Uterus (tissue), 3 donors: ENCODE measurements at regions not wholly inside any gene's neighbourhood (a gene's known extent, or its start where the extent isn't known, plus 50 kb on each side); places are given as distances from the start of the nearest gene placed in this dataset.

Experiments used
- DNase-seq, 2 donors: peaks; one replicate each; pipeline ENCODE4 v3.0.0-alpha.2; 2019 to 2020
- H3K27ac ChIP-seq, 2 donors: fragments of 200-600 bp; sonication (generic); 1 replicate in 1 of 2; 2 replicates in 1 of 2; pipeline ENCODE4 v1.5.1; 2016 to 2018
- H3K27me3 ChIP-seq, 2 donors: fragments of 200-600 bp; sonication (generic); one replicate each; pipeline ENCODE4 v1.5.1; 2018 to 2019; ENCODE audit warnings: control low read depth in 1 of 2
- H3K36me3 ChIP-seq, 2 donors: fragments of 200-600 bp; sonication (generic); one replicate each; pipeline ENCODE4 v1.5.1; 2019; ENCODE audit warnings: control low read depth in 1 of 2
- H3K4me1 ChIP-seq, 2 donors: fragments of 200-600 bp; sonication (generic); one replicate each; pipeline ENCODE4 v1.5.1; 2018 to 2019; ENCODE audit warnings: control low read depth in 1 of 2
- H3K4me3 ChIP-seq, 2 donors: fragments of 200-600 bp; sonication (generic); 1 replicate in 1 of 2; 2 replicates in 1 of 2; pipeline ENCODE4 v1.5.1; 2018 to 2019; ENCODE audit warnings: mild to moderate bottlenecking in 1 of 2
- H3K9me3 ChIP-seq, 2 donors: fragments of 200-600 bp; sonication (generic); one replicate each; pipeline ENCODE4 v1.5.1; 2019; ENCODE audit warnings: control low read depth in 1 of 2
- POLR2A ChIP-seq, 2 donors: fragments of 450-650 bp; IDR thresholded peaks; one replicate each; pipeline ENCODE4 v1.6.1; 2016; ENCODE audit warnings: antibody characterized with exemption in 2 of 2, mild to moderate bottlenecking in 1 of 2, moderate library complexity in 1 of 2
- intact Hi-C: fragments of 100-400 bp; cut with DNase I; formaldehyde crosslinking; loops from one replicate; pipeline ENCODE4 v1.15.1; 2023; ENCODE audit warnings: low total_unique reads
- TF ChIP-seq, protein P1 (sequence below), 4 experiments: fragments of 200-600 bp in 2 of 4; fragments of 450-650 bp in 2 of 4; sonication (generic) in 2 of 4; IDR thresholded peaks; one replicate each; pipeline ENCODE4 v1.5.1; 2016 to 2019; ENCODE audit warnings: antibody characterized with exemption in 4 of 4, mild to moderate bottlenecking in 2 of 4, moderate library complexity in 1 of 4
- donor health status: DM: yes; HTN: yes; CAD: no.

DNA sequence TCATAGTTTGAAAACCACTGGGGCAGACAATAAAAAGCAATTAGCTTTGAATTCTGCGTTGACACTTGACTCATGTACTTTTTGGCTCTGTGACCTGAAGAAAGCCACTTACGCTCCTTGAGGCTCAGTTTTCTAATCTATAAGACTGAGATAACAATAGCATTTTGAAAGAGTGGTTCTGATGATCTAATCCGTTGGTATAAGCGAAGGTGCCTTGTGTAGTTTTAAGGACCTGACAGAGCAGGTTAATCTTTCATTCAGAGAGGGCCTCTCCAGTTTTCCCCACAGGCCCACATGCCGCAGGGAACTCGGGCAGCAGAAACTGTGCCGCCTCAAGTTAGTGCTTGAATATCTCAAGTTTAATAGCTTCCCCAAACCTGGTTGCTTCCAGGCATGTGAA is 306.0 kb upstream of the GBE1 start:
- no peak overlapping the region for H3K4me3 ChIP-seq
- peaks cover 0 to 5% of the 10 kb centered on the region in 2 donors for H3K27me3 ChIP-seq
- DNase-seq: no peak
- intact Hi-C loops: no loop called here
- TF ChIP-seq POLR2A (IDR thresholded peaks at IDR 0.05): no peak
- TF ChIP-seq, protein P1, sequence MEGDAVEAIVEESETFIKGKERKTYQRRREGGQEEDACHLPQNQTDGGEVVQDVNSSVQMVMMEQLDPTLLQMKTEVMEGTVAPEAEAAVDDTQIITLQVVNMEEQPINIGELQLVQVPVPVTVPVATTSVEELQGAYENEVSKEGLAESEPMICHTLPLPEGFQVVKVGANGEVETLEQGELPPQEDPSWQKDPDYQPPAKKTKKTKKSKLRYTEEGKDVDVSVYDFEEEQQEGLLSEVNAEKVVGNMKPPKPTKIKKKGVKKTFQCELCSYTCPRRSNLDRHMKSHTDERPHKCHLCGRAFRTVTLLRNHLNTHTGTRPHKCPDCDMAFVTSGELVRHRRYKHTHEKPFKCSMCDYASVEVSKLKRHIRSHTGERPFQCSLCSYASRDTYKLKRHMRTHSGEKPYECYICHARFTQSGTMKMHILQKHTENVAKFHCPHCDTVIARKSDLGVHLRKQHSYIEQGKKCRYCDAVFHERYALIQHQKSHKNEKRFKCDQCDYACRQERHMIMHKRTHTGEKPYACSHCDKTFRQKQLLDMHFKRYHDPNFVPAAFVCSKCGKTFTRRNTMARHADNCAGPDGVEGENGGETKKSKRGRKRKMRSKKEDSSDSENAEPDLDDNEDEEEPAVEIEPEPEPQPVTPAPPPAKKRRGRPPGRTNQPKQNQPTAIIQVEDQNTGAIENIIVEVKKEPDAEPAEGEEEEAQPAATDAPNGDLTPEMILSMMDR (IDR thresholded peaks at IDR 0.05): no peak
- H3K27ac ChIP-seq: no peak overlapping the region
- no peaks in the 10 kb centered on the region for H3K4me1 ChIP-seq
- no peaks in the 10 kb centered on the region for H3K9me3 ChIP-seq
- H3K36me3 ChIP-seq: no peaks in the 10 kb centered on the region

DNA sequence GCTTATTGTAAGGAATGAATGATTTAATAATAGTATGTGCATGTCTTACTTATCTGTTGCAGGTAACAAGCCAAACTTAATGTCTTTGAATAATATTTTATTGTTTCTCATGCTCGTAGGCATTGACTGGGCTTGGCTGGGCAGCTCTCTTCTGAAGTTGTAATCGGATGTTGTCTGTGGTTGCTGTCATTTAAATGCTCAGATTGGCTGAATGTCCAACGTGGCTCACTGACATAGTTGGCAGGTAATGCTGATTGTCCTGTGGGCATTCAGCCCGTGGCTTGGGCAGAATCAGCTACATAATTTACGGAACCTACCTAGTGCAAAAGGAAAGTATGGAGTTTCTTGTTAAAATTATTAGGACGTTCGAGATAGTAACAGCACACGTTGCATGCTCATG is 297.4 kb upstream of the GBE1 start:
- no peak for DNase-seq
- H3K9me3 ChIP-seq: no peaks in the 10 kb centered on the region
- no peak overlapping the region for H3K27ac ChIP-seq
- no peak for TF ChIP-seq POLR2A (IDR thresholded peaks at IDR 0.05)
- TF ChIP-seq, protein P1 (IDR thresholded peaks at IDR 0.05): no peak
- H3K4me1 ChIP-seq: no peaks in the 10 kb centered on the region
- H3K27me3 ChIP-seq: peaks cover 0 to 5% of the 10 kb centered on the region in 2 donors
- H3K4me3 ChIP-seq: no peak overlapping the region
- no peaks in the 10 kb centered on the region for H3K36me3 ChIP-seq
- intact Hi-C loops: no loop called here

GRCh38 chr3:82055792-82056191 is 294.3 kb upstream of the GBE1 start:
- H3K27ac ChIP-seq: no peak overlapping the region
- TF ChIP-seq, protein P1 (IDR thresholded peaks at IDR 0.05): no peak
- no peak for TF ChIP-seq POLR2A (IDR thresholded peaks at IDR 0.05)
- H3K27me3 ChIP-seq: no peaks in the 10 kb centered on the region
- no peak overlapping the region for H3K4me3 ChIP-seq
- intact Hi-C loops: no loop called here
- H3K9me3 ChIP-seq: no peaks in the 10 kb centered on the region
- H3K36me3 ChIP-seq: no peaks in the 10 kb centered on the region
- H3K4me1 ChIP-seq: no peaks in the 10 kb centered on the region
- no peak for DNase-seq

- Histone ChIP-seq H3K36me3 (no peaks in the 10 kb centered on the region), H3K27me3 (no peaks in the 10 kb centered on the region), H3K27ac (no peak overlapping the region), H3K4me1 (no peaks in the 10 kb centered on the region), H3K9me3 (no peaks in the 10 kb centered on the region), H3K4me3 (no peak overlapping the region)
- DNase-seq: no peak
- no peak for TF ChIP-seq POLR2A (IDR thresholded peaks at IDR 0.05)
- TF ChIP-seq, protein P1 (IDR thresholded peaks at IDR 0.05): no peak
- intact Hi-C loops: no loop called here
Measured at GRCh38 chr3:82054849-82055248, 293.4 kb upstream of the GBE1 start.

DNA sequence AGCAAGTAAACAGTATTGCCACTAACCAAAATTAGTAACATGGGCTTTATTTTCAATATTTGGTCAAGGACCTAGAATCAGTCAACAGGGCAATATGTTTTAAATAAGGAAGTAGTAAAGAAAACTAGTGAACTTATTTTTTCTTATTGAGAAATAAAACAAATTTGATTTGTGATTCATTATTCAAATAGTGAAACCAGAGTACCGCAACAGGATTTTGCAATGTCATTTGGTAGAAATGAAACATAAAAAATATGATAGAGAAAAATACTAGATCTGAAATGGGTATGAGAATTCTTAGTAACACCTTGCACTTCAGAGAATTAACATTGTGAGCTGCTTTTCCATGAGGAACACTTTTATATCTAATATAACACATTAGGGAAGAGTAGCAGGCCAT is 291.8 kb upstream of the GBE1 start:
- Histone ChIP-seq H3K4me3 (no peak overlapping the region), H3K4me1 (no peaks in the 10 kb centered on the region), H3K27ac (no peak overlapping the region), H3K9me3 (no peaks in the 10 kb centered on the region), H3K36me3 (no peaks in the 10 kb centered on the region), H3K27me3 (no peaks in the 10 kb centered on the region)
- no peak for TF ChIP-seq POLR2A (IDR thresholded peaks at IDR 0.05)
- TF ChIP-seq, protein P1 (IDR thresholded peaks at IDR 0.05): no peak
- DNase-seq: no peak
- intact Hi-C loops: no loop called here
